GM12874 (cell line): ENCODE measurements at regions not wholly inside any gene's neighbourhood (a gene's known extent, or its start where the extent isn't known, plus 50 kb on each side); places are given as distances from the start of the nearest gene placed in this dataset.

Experiments
- TF ChIP-seq, protein P1 (sequence below): IDR thresholded peaks from 2 replicates; pipeline ENCODE4 v1.5.1; 2011; ENCODE audit warnings: low read depth, mild to moderate bottlenecking, control low read depth, low read length, moderate library complexity; ENCODE audit not compliant: insufficient read depth

DNA sequence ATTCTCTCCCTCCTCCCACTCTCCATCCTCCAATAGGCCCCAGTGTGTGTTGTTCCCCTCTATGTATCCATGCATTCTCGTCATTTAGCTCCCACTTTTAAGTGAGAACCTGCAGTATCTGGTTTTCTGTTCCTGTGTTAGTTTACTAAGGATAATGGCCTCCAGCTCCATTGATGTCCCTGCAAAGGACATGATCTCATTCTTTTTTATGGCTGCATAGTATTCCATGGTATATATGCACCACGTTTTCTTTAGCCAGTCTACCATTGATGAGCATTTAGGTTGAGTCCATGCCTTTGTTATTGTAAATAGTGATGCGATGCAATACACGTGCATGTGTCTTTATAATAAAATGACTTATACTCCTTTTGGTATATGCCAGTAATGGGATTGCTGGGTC is 100.3 kb upstream of the USP9X start:
- TF ChIP-seq, protein P1, sequence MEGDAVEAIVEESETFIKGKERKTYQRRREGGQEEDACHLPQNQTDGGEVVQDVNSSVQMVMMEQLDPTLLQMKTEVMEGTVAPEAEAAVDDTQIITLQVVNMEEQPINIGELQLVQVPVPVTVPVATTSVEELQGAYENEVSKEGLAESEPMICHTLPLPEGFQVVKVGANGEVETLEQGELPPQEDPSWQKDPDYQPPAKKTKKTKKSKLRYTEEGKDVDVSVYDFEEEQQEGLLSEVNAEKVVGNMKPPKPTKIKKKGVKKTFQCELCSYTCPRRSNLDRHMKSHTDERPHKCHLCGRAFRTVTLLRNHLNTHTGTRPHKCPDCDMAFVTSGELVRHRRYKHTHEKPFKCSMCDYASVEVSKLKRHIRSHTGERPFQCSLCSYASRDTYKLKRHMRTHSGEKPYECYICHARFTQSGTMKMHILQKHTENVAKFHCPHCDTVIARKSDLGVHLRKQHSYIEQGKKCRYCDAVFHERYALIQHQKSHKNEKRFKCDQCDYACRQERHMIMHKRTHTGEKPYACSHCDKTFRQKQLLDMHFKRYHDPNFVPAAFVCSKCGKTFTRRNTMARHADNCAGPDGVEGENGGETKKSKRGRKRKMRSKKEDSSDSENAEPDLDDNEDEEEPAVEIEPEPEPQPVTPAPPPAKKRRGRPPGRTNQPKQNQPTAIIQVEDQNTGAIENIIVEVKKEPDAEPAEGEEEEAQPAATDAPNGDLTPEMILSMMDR: no peak

DNA sequence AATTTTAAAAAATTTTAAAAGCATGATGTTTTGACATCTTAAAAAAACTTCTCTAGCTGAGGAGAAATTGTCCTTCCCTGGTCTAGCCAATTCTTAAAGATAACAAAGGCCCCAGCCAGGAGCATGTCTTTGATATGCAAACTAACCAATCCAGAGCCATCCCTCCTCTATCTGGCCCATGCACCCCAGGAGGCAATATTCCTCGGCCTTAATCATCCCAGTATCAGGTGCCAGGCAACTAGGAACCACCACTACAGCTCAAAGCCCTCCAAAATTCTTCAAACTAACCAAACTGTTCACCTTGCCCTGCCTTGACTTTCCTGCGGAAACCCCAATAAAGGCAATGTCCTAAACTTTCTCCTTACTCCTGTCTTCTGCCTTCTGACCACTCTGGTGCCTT is 97.8 kb upstream of the USP9X start:
- TF ChIP-seq, protein P1: no peak

DNA sequence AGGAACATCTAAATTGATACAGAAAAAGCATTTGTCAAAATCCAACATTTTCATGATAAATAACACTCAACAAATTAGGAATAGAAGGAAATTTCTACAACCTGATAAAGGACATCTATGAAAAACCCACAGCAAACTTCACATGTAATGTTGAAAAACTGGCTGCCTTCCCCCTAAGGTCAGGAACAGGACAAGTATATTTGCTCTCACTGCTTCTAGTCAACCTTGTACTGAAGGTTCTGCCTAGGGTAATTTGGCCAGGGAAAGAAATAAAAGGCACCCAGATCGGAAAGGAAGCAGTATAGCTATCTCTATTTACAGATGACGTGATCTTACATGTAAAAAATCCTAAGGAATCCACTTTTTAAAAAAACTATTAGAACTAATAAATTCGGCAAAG is 97.1 kb upstream of the USP9X start:
- TF ChIP-seq, protein P1: no peak

DNA sequence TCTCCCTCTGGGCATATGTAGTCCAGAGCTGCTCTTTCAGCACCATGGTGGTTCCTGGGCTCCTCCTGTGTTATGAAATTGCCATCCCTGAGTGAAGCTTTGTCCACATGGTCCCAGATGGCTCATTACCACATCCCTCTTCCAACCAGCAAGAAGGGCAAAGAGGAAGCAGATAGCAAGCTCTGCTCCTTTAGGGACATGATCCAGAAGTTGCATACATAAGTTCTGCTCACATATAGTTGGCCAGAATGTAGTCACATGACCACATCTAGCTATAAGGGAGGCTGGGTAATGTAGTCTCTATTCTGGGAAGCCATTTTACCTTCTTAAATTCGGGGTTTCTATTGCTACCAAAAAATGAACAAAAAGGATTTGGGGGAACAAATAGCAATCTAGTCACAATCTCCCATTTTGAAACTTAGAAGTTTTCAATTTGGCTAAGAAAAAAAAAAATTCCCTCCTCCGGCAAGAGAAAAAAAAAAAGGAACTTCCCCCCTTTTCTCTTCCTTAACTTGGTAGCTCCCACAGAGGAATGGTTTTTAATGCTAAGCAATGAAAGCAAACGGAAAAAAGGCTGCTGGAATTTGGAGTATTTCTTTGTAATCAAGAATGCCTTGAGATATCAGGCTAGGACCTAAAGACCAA is 88.2 kb upstream of the USP9X start:
- TF ChIP-seq, protein P1: no peak

DNA sequence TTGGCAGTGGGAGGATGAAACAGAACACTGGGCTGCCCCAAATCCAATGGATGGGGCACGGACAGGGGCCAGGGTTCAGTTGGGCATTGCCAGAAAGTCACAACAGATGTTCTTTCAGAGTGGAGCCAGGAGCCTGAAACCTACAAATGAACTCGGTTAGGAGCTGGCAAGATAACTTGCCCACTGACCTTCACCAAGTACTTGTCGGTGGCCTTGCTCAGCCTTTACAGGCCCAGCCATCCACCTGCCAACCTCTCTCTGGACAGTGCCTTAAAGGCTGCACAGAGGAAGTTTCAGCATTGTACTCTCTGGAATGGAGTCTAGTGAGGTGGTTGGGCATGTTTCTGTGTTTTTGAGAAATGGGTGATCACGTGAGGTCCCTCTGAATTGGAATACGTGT is 87.1 kb upstream of the USP9X start:
- TF ChIP-seq, protein P1: no peak

DNA sequence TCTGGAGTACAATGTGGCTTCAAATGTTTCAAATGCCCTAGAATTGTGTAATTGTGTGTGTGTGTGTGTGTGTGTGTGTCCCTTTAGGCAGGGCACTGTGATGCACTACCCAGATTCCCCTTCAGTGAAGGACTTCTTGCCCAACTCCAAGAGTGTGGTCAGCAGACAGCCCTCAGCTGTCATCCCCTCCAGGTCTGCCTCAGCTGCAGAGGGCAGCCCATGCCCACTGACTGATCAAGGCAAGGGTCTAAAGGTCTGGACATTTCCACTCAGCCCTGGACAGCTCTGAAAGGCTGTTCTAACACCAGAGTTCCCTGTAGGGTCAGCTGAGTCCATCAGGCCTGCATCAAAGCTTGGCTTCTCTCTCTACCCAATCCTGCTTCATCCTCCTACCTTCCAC is 83.9 kb upstream of the USP9X start:
- TF ChIP-seq, protein P1: no peak

DNA sequence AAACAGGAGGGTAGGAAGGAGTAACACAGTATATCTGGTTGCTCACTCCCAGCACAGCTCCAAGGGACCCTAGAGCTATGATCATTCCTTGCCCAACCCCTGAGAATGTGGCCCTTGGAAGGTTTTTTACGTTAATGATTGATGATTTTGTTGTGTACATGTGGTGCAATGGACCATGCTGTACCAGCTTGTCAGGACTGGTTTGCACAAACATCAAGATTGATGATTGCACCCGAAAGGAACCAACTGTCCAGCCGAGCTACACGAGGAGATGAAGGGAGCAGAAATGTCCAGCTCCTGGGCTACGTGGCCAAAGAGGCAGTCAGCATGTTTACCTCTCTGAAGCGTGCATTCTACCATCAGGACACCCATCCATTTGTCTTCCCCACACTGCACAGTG is 83.2 kb upstream of the USP9X start:
- TF ChIP-seq, protein P1: no peak
